ENCODE measurements at regions not wholly inside any gene's neighbourhood (a gene's known extent, or its start where the extent isn't known, plus 50 kb on each side); places are given as distances from the start of the nearest gene placed in this dataset.

DNA sequence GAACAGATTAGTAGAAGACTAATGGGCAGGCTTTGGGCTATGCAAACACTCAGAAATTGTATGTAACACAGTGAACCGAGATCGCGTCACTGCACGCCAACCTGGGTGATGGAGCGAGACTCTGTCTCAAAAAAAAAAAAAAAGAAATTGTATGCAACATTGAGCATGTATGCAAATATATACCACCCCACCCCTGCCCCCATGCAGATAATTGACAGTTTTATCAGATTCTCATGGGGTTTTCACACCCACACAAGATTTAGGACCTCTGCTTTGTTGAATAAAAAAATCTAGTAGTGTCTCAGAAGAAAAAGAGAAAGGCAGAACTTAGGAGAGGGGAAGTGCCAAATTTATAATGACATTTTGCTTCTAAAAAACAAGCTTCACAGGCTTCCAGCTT lies 131.6 kb upstream of the FN1 start:
- ATAC-seq (ENCODE audit: insufficient number of reproducible peaks, low FRiP score, low read depth): no peak

DNA sequence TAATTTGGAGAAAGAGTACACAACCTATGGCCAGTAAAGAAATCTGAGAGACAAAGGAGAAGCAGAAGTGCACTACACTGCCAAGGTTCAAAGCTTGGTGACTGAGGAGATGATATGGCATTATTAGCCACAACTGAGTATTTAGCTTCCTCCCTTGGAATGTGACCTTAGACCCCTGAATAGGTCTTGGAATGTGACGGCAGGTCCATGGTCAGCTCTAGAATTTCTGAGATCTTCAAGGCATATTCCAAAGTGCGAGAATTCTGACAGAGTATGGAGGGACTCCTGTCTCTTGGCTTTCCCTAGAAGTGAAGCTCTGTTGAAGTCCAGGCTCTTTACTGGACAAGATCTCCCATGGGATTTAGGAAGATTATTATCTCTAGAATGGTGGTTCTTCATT lies 130.0 kb upstream of the FN1 start:
- TF ChIP-seq, protein P1, sequence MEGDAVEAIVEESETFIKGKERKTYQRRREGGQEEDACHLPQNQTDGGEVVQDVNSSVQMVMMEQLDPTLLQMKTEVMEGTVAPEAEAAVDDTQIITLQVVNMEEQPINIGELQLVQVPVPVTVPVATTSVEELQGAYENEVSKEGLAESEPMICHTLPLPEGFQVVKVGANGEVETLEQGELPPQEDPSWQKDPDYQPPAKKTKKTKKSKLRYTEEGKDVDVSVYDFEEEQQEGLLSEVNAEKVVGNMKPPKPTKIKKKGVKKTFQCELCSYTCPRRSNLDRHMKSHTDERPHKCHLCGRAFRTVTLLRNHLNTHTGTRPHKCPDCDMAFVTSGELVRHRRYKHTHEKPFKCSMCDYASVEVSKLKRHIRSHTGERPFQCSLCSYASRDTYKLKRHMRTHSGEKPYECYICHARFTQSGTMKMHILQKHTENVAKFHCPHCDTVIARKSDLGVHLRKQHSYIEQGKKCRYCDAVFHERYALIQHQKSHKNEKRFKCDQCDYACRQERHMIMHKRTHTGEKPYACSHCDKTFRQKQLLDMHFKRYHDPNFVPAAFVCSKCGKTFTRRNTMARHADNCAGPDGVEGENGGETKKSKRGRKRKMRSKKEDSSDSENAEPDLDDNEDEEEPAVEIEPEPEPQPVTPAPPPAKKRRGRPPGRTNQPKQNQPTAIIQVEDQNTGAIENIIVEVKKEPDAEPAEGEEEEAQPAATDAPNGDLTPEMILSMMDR (IDR thresholded peaks at IDR 0.05): no peak
- no peak for DNase-seq (ENCODE audit: low spot score)
- ATAC-seq (ENCODE audit: insufficient number of reproducible peaks, low FRiP score, low read depth): no peak

More for the DNA sequence above, 131.6 kb upstream of the FN1 start:
- H3K4me1 ChIP-seq (ENCODE audit: control insufficient read depth in 1 of 2, low read depth in 2 of 2): no peaks in the 10 kb centered on the region
- H3K9me3 ChIP-seq: no peaks in the 10 kb centered on the region
- H3K27me3 ChIP-seq (replicated peaks; ENCODE audit: insufficient read depth): no peaks in the 10 kb centered on the region
- TF ChIP-seq, protein P1 (IDR thresholded peaks at IDR 0.05): no peak
- no peak overlapping the region for H3K4me3 ChIP-seq
- H3K27ac ChIP-seq: no peak overlapping the region
- H3K36me3 ChIP-seq: no peaks in the 10 kb centered on the region
- DNase-seq (ENCODE audit: low spot score): no peak

DNA sequence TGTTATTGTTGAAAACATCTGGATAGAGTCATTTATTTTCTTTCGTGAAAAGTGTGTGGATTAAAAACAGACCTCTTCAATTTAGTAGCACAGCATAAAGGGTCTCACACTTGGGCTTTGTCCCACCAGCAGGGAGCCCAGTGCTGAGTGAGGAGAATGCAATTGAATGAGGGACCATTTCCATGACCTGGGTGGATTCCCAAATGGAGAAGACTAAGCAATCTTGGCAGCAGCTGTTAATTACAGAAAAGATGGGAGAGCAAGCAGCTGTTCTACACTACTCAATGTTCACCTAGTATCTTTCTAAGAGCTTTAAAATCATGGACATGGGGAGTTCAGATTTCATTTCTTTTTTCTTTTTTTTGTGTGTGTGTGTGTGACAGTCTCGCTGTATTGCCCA lies 121.8 kb upstream of the FN1 start:
- DNase-seq (ENCODE audit: low spot score) (no peak), ATAC-seq (ENCODE audit: insufficient number of reproducible peaks, low FRiP score, low read depth) (no peak)
- no peak overlapping the region for H3K4me3 ChIP-seq
- H3K36me3 ChIP-seq: no peaks in the 10 kb centered on the region
- H3K4me1 ChIP-seq (ENCODE audit: control insufficient read depth in 1 of 2, low read depth in 2 of 2): no peaks in the 10 kb centered on the region
- no peaks in the 10 kb centered on the region for H3K9me3 ChIP-seq
- TF ChIP-seq, protein P1 (IDR thresholded peaks at IDR 0.05): no peak
- no peaks in the 10 kb centered on the region for H3K27me3 ChIP-seq (replicated peaks; ENCODE audit: insufficient read depth)
- no peak overlapping the region for H3K27ac ChIP-seq

More for the DNA sequence above, 130.0 kb upstream of the FN1 start:
- Histone ChIP-seq H3K27me3 (replicated peaks; ENCODE audit: insufficient read depth) (no peaks in the 10 kb centered on the region), H3K36me3 (no peaks in the 10 kb centered on the region), H3K9me3 (no peaks in the 10 kb centered on the region), H3K4me3 (no peak overlapping the region), H3K4me1 (ENCODE audit: control insufficient read depth in 1 of 2, low read depth in 2 of 2) (no peaks in the 10 kb centered on the region), H3K27ac (no peak overlapping the region)

DNA sequence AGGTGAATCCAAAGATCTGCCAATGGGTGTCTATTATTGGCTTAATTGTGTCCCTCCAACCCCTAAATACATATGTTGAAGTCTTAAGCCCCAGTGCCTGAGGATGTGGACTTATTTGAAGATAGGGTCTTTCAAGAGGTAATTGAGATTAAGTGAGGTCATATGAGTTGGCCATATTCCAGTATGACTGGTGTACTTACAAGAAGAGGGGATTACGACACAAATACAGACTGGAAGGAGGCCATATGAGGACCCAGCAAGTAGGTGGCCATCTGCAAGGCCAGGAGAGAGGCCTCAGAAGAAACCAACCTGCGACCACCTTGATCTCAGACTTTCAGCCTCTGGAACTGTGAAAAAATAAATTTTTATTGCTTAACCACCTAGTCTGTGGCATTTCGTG lies 121.1 kb upstream of the FN1 start:
- H3K4me1 ChIP-seq (ENCODE audit: control insufficient read depth in 1 of 2, low read depth in 2 of 2): no peaks in the 10 kb centered on the region
- DNase-seq (ENCODE audit: low spot score): no peak
- no peak overlapping the region for H3K4me3 ChIP-seq
- TF ChIP-seq, protein P1 (IDR thresholded peaks at IDR 0.05): no peak
- no peaks in the 10 kb centered on the region for H3K9me3 ChIP-seq
- H3K27me3 ChIP-seq (replicated peaks; ENCODE audit: insufficient read depth): no peaks in the 10 kb centered on the region
- no peak overlapping the region for H3K27ac ChIP-seq
- ATAC-seq (ENCODE audit: insufficient number of reproducible peaks, low FRiP score, low read depth): no peak
- no peaks in the 10 kb centered on the region for H3K36me3 ChIP-seq

DNA sequence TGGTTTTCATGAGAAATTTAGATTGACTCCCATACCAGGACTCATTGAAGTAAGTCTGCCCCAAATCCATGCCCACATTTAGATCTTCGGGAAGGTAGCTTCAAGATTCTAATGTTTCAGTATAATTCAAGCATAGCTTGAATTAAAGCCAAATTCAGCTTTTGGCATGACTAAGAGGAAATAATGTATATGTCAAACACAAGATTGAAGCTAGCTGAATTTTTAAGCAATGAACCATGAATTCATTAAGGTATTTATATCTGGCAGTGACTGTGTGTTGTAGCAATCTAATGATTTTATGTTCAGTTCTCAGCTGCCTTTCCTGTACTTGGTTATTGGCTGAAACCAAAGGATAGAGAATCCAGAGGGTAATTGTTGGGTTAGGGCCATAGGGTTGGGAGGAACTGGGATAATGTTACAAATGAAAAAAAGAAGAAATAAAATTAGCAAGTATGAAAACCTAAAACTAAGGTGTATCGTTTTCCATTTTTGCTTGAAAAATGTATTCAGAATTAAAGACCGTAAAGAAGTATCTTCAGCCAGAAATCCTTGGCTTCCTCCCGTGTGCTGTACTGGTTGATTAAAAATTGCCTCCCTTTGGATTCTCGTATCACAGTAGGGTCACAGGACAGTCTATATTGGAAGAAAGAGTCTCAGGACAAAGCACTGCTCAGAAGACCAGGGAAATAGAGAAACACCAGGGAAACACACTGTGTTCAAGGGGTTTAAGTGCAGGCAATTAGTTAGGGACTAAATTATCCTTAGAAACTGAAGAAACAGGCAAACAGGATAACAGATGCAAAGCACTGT lies 119.0 kb upstream of the FN1 start:
- TF ChIP-seq, protein P1 (IDR thresholded peaks at IDR 0.05): no peak
- ATAC-seq (ENCODE audit: insufficient number of reproducible peaks, low FRiP score, low read depth) (no peak), DNase-seq (ENCODE audit: low spot score) (no peak)
- Histone ChIP-seq H3K9me3 (no peaks in the 10 kb centered on the region), H3K4me3 (no peak overlapping the region), H3K27ac (no peak overlapping the region), H3K36me3 (no peaks in the 10 kb centered on the region), H3K27me3 (replicated peaks; ENCODE audit: insufficient read depth) (no peaks in the 10 kb centered on the region), H3K4me1 (ENCODE audit: control insufficient read depth in 1 of 2, low read depth in 2 of 2) (no peaks in the 10 kb centered on the region)

Measured in thoracic aorta (tissue), 2 donors.